ENCODE measurements at regions not wholly inside any gene's neighbourhood (a gene's known extent, or its start where the extent isn't known, plus 50 kb on each side); places are given as distances from the start of the nearest gene placed in this dataset.

DNA sequence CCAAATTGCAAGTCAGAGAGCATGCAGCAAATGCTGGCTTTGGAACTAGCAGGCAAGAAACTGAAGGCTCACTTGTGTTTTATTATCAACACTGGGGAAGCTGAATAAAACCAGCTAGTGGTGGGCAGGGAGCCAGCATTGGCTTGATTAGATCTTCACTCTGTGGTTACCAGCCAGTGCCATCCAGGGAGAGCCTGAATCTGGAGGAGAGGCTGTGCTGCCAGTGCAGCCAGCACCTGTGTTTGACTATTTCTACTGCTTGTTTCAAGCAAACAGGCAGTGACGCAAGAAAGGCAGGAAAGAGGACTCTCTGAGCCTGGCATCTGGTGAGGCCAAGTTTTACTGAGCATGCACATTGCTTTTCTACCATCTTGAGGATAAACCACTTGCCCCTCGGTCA lies 247.0 kb downstream of the PHLDA1 start:
- ChIA-PET POLR2A (ENCODE audit: partially characterized antibody) (no interaction called here), CTCF (ENCODE audit: partially characterized antibody) (no interaction called here)
- Mint-ChIP-seq H3K9me3 (peaks cover 0 to 2% (median 0%) of the 10 kb centered on the region in 8 donors), H3K27me3 (peaks cover 0 to 2% of the 10 kb centered on the region in 2 donors), H3K27ac (peak overlapping the region in 5 of 7 donors; percentile 10 to 53 (median 32)), H3K36me3 (no peaks in the 10 kb centered on the region), H3K4me1 (peaks cover 2 to 8% (median 4%) of the 10 kb centered on the region in 4 donors), H3K4me3 (no peak overlapping the region)
- intact Hi-C loops (cut with micrococcal nuclease), result no loop called here
- Histone ChIP-seq H3K9me3 (ENCODE audit: control insufficient read depth in 1 of 2, low read length in 2 of 2) (no peaks in the 10 kb centered on the region), H3K4me1 (ENCODE audit: insufficient read depth, low read length) (no peaks in the 10 kb centered on the region), H3K36me3 (ENCODE audit: insufficient read depth, low read length) (no peaks in the 10 kb centered on the region), H3K27ac (ENCODE audit: low read depth, low read length) (no peak overlapping the region), H3K4me3 (ENCODE audit: low read length in 2 of 2) (no peak overlapping the region), H3K27me3 (ENCODE audit: insufficient read depth, low read length) (no peaks in the 10 kb centered on the region)
- DNase-seq, result peak; percentile 13 to 45 (median 33)

DNA sequence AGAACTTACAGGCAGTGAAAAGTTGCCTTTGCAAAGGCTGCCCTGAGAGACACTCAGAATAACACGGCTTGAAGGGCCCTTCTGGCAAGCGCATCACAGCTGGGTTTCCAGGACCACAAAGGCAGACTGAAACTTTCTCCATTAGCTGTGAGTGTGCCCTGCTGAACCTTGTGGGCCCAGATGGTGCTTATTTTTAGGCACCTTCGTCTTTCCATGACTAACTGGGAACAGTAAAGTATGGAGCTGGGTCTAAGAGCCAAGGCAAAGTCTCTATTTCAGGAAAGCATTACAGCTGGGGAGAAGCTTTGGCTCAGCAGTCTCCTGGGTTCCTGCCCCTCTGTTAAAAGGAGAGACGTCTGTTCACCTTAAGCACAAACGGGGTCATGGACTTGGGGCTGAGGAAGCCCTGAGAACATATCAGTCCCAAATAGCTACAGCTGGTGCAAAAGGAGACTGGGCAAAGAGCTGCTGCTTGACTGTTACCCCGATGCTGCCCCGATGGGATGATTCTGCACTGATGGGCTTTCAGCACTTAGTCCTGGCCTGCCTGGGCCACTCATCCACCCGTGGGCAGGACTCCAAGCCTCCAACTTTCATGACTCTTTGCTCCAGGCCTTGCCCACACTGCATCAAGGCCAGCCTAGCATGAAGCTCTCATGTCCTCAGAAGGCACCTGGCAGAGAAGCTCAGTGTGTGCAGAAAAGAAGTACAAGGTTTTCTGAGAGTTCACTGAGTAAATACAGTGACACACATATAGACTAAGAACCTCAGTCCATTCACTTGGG lies 248.3 kb downstream of the PHLDA1 start:
- ChIA-PET CTCF (ENCODE audit: partially characterized antibody) (interaction anchor here (1.1 kb wide), 1 partner anchor 9 kb away, joined by 4 read pairs; no protein-coding TSS in a partner anchor), POLR2A (ENCODE audit: partially characterized antibody) (interaction anchor here (0.7 kb wide), 1 partner anchor 237 kb away, joined by 4 read pairs; no protein-coding TSS in a partner anchor)
- H3K9me3 ChIP-seq (ENCODE audit: control insufficient read depth in 1 of 2, low read length in 2 of 2), result no peaks in the 10 kb centered on the region
- Mint-ChIP-seq H3K4me3 (no peak overlapping the region), H3K36me3 (no peaks in the 10 kb centered on the region), H3K27ac (no peak overlapping the region), H3K9me3 (peaks cover 0 to 2% (median 0%) of the 10 kb centered on the region in 8 donors), H3K4me1 (peaks cover 2 to 8% (median 5%) of the 10 kb centered on the region in 4 donors), H3K27me3 (peaks cover 0 to 2% of the 10 kb centered on the region in 2 donors)
- DNase-seq, result no peak
- H3K27me3 ChIP-seq (ENCODE audit: insufficient read depth, low read length), result no peaks in the 10 kb centered on the region
- intact Hi-C loops (cut with micrococcal nuclease), result no loop called here
- H3K4me1 ChIP-seq (ENCODE audit: insufficient read depth, low read length), result no peaks in the 10 kb centered on the region
- H3K27ac ChIP-seq (ENCODE audit: low read depth, low read length), result no peak overlapping the region
- H3K36me3 ChIP-seq (ENCODE audit: insufficient read depth, low read length), result no peaks in the 10 kb centered on the region
- H3K4me3 ChIP-seq (ENCODE audit: low read length in 2 of 2), result no peak overlapping the region

DNA sequence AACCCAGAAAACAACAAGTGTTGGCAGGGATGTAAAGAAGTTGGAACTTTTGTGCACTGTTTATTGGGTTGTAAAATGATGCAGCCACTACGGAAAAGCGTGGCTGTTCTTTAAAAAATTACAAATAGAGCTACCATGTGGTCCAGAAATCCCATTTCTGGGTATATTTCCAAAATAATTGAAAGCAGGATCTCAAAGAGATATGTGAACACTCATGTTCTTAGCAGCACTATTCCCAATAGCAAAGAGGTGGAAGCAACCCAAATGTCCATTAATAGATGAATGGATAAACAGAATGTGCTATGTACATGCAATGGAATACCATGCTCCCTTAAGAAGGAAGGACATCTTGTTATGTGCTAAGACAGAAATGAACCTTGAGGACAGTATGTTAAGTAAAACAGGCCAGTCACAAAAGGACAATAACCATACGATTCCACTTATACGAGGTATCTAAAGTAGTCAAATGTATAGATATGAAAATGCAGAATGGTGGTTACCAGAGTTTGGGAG lies 249.5 kb downstream of the PHLDA1 start:
- H3K27ac Mint-ChIP-seq, result no peak overlapping the region
- H3K4me1 Mint-ChIP-seq, result peaks cover 2 to 8% (median 5%) of the 10 kb centered on the region in 4 donors
- CTCF ChIA-PET (ENCODE audit: partially characterized antibody), result no interaction called here
- H3K4me3 Mint-ChIP-seq, result no peak overlapping the region
- intact Hi-C loops (cut with micrococcal nuclease), result no loop called here
- Histone ChIP-seq H3K9me3 (ENCODE audit: control insufficient read depth in 1 of 2, low read length in 2 of 2) (no peaks in the 10 kb centered on the region), H3K27ac (ENCODE audit: low read depth, low read length) (no peak overlapping the region), H3K4me3 (ENCODE audit: low read length in 2 of 2) (no peak overlapping the region), H3K27me3 (ENCODE audit: insufficient read depth, low read length) (no peaks in the 10 kb centered on the region), H3K36me3 (ENCODE audit: insufficient read depth, low read length) (no peaks in the 10 kb centered on the region), H3K4me1 (ENCODE audit: insufficient read depth, low read length) (no peaks in the 10 kb centered on the region)
- peaks cover 0 to 2% (median 0%) of the 10 kb centered on the region in 8 donors for H3K9me3 Mint-ChIP-seq
- no peak for DNase-seq
- H3K27me3 Mint-ChIP-seq, result peaks cover 0 to 2% of the 10 kb centered on the region in 2 donors
- POLR2A ChIA-PET (ENCODE audit: partially characterized antibody), result no interaction called here
- H3K36me3 Mint-ChIP-seq, result no peaks in the 10 kb centered on the region

DNA sequence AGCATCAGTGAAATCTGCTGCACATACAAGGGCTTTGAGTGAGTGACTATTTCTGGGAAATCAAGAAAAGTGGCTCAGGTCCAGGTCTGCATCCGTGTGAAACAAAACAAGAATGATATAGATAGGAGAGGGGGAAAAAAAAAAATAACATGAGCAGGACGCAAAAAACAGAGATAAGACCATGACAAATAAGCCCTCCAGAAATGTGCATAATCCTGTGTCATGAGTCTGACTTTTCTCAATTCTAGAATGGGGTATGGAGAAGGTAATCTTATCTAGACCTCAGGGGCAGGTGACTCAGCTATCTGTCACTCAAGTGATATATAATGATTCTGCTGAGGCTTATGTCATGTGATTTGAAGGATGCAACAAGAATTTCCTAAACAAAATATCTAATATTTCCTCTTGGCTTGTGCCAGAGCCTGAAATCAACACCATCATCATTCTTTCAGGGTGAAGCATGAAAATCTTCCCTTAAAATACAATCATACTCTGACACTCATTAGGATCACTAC lies 250.0 kb downstream of the PHLDA1 start:
- ChIA-PET CTCF (ENCODE audit: partially characterized antibody) (no interaction called here), POLR2A (ENCODE audit: partially characterized antibody) (no interaction called here)
- H3K9me3 Mint-ChIP-seq, result peaks cover 0 to 2% (median 0%) of the 10 kb centered on the region in 8 donors
- no peaks in the 10 kb centered on the region for H3K27me3 ChIP-seq (ENCODE audit: insufficient read depth, low read length)
- no peaks in the 10 kb centered on the region for H3K4me1 ChIP-seq (ENCODE audit: insufficient read depth, low read length)
- H3K36me3 Mint-ChIP-seq, result no peaks in the 10 kb centered on the region
- H3K4me3 Mint-ChIP-seq, result no peak overlapping the region
- H3K36me3 ChIP-seq (ENCODE audit: insufficient read depth, low read length), result no peaks in the 10 kb centered on the region
- no peak overlapping the region for H3K4me3 ChIP-seq (ENCODE audit: low read length in 2 of 2)
- peaks cover 0 to 2% of the 10 kb centered on the region in 2 donors for H3K27me3 Mint-ChIP-seq
- no peak overlapping the region for H3K27ac Mint-ChIP-seq
- no peak overlapping the region for H3K27ac ChIP-seq (ENCODE audit: low read depth, low read length)
- no peaks in the 10 kb centered on the region for H3K9me3 ChIP-seq (ENCODE audit: control insufficient read depth in 1 of 2, low read length in 2 of 2)
- peaks cover 2 to 8% (median 5%) of the 10 kb centered on the region in 4 donors for H3K4me1 Mint-ChIP-seq
- DNase-seq, result no peak
- intact Hi-C loops (cut with micrococcal nuclease), result no loop called here

DNA sequence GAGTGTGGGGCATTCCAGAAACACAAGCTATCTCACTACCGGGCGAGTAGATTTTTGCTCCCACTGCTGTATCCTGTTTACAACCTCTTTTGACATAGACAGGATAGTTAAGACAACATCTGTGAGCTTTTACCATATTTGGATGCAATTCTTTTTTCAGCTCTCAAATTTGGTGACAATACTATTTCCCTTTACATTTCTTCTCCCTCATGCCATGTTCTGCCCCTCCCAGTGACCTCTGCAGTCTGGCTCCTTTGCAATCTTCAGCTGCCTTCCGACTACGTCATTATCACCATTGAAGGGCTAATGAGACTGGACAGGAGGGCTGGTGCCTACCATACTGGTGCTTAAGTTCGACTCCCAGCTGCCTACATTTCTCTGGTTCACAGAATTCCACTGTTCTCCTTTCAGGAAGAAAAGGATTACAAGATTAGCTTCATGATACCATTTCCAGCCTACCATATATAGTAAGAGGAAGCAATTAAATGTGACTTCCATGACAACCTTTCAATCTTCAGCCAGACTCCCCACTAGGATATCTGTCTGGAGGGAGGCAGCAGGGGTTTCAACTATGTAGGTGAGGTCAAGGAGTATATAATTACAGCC lies 251.6 kb downstream of the PHLDA1 start:
- Mint-ChIP-seq H3K4me3 (no peak overlapping the region), H3K27ac (no peak overlapping the region), H3K27me3 (peaks cover 0 to 2% of the 10 kb centered on the region in 2 donors), H3K4me1 (peaks cover 2 to 8% (median 5%) of the 10 kb centered on the region in 4 donors), H3K36me3 (no peaks in the 10 kb centered on the region), H3K9me3 (peaks cover 0 to 2% (median 0%) of the 10 kb centered on the region in 8 donors)
- intact Hi-C loops (cut with micrococcal nuclease), result no loop called here
- H3K9me3 ChIP-seq (ENCODE audit: control insufficient read depth in 1 of 2, low read length in 2 of 2), result no peaks in the 10 kb centered on the region
- H3K36me3 ChIP-seq (ENCODE audit: insufficient read depth, low read length), result no peaks in the 10 kb centered on the region
- no peak for DNase-seq
- H3K4me1 ChIP-seq (ENCODE audit: insufficient read depth, low read length), result no peaks in the 10 kb centered on the region
- H3K27me3 ChIP-seq (ENCODE audit: insufficient read depth, low read length), result no peaks in the 10 kb centered on the region
- no peak overlapping the region for H3K27ac ChIP-seq (ENCODE audit: low read depth, low read length)
- CTCF ChIA-PET (ENCODE audit: partially characterized antibody), result interaction anchor here (0.9 kb wide), 1 partner anchor 169 kb away, joined by 3 read pairs; no protein-coding TSS in a partner anchor
- no peak overlapping the region for H3K4me3 ChIP-seq (ENCODE audit: low read length in 2 of 2)
- POLR2A ChIA-PET (ENCODE audit: partially characterized antibody), result no interaction called here

DNA sequence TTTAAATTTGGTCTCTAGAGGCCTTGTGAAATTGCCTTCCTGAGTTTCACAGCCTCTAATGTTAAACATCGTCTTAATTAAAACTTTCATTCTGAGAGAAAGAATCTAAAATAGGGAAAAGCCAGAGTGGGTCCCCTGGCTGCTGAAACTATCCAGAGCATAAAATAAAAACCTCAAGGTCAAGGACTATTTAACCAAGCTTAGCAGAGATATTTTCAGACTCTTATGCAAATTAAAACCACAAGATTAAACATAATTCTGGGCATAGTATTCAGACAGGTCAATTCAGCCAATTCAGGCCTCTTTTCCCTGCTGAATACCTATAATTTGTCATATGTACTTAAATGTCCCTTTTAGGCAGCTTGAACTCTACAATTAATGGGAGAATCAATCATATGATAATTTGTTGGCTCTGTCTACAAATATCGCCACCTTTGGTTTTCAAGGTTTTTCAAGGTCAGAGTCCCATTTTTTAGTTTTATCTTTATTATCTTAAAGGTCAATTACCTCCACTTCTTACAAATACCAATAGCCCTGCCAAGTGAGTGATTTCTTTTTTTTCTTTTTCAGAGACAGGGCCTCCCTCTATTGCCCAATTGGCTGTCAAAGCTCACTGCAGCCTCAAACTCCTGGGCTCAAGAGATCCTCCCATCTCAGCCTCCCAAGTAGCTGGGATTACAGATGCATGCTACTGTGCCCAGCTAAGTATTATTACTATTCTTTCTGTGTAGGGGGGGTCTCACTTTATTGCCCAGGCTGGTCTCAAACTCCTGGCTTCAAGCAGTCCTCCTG lies 257.1 kb downstream of the PHLDA1 start:
- ChIA-PET POLR2A (ENCODE audit: partially characterized antibody) (no interaction called here), CTCF (ENCODE audit: partially characterized antibody) (interaction anchor here (1.2 kb wide), 1 partner anchor 9 kb away, joined by 4 read pairs; no protein-coding TSS in a partner anchor)

More for the DNA sequence above, 257.1 kb downstream of the PHLDA1 start:
- DNase-seq, result no peak
- H3K36me3 ChIP-seq (ENCODE audit: insufficient read depth, low read length), result no peaks in the 10 kb centered on the region
- no peaks in the 10 kb centered on the region for H3K27me3 ChIP-seq (ENCODE audit: insufficient read depth, low read length)
- intact Hi-C loops (cut with micrococcal nuclease), result no loop called here
- H3K27me3 Mint-ChIP-seq, result no peaks in the 10 kb centered on the region
- H3K27ac ChIP-seq (ENCODE audit: low read depth, low read length), result no peak overlapping the region
- peak overlapping the region in 1 of 7 donors; percentile 29 for H3K27ac Mint-ChIP-seq
- H3K4me3 ChIP-seq (ENCODE audit: low read length in 2 of 2), result no peak overlapping the region
- no peaks in the 10 kb centered on the region for H3K4me1 Mint-ChIP-seq
- H3K4me3 Mint-ChIP-seq, result no peak overlapping the region
- H3K9me3 Mint-ChIP-seq, result no peaks in the 10 kb centered on the region
- no peaks in the 10 kb centered on the region for H3K36me3 Mint-ChIP-seq
- H3K9me3 ChIP-seq (ENCODE audit: control insufficient read depth in 1 of 2, low read length in 2 of 2), result no peaks in the 10 kb centered on the region
- no peaks in the 10 kb centered on the region for H3K4me1 ChIP-seq (ENCODE audit: insufficient read depth, low read length)
